OCI-LY7 (cell line): ENCODE measurements at regions not wholly inside any gene's neighbourhood (a gene's known extent, or its start where the extent isn't known, plus 50 kb on each side); places are given as distances from the start of the nearest gene placed in this dataset.

Experiments
- EZH2phosphoT487 ChIP-seq: fragments of 200-600 bp; sonication (generic); IDR thresholded peaks from 2 replicates; pipeline ENCODE4 v1.6.1; 2018; ENCODE audit warnings: low read depth, borderline replicate concordance, mild to moderate bottlenecking, mixed run types, antibody characterized with exemption, low read length, moderate library complexity, mixed read lengths
- TF ChIP-seq, protein P1 (sequence below): fragments of 200-600 bp; sonication (generic); conservative IDR thresholded peaks from 2 replicates; pipeline ENCODE4 v1.5.1; 2014; ENCODE audit warnings: mild to moderate bottlenecking, antibody characterized with exemption, low read length, moderate library complexity, mixed read lengths

DNA sequence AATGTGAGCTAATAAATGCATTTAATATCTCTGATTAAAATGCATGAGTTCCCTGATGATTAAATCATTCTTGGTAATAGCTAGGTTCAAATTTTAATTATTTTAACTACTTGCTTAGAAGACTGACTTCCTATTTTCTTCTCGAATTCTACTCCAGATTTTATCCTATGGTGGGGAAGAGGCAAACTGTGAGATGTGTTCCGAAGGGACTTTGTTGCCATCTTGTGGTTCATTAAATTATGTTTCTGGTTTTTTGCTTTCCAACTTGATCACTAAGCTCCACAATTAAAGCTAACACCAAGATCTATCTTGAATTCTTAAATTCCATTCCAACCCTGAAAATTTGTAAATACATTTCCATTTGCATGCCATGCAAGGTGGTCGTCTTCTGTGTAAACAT lies 538.4 kb upstream of the PCDH20 start:
- TF ChIP-seq, protein P1, sequence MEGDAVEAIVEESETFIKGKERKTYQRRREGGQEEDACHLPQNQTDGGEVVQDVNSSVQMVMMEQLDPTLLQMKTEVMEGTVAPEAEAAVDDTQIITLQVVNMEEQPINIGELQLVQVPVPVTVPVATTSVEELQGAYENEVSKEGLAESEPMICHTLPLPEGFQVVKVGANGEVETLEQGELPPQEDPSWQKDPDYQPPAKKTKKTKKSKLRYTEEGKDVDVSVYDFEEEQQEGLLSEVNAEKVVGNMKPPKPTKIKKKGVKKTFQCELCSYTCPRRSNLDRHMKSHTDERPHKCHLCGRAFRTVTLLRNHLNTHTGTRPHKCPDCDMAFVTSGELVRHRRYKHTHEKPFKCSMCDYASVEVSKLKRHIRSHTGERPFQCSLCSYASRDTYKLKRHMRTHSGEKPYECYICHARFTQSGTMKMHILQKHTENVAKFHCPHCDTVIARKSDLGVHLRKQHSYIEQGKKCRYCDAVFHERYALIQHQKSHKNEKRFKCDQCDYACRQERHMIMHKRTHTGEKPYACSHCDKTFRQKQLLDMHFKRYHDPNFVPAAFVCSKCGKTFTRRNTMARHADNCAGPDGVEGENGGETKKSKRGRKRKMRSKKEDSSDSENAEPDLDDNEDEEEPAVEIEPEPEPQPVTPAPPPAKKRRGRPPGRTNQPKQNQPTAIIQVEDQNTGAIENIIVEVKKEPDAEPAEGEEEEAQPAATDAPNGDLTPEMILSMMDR: peak; percentile 63
- TF ChIP-seq EZH2phosphoT487: no peak
